Activated naive CD8-positive, alpha-beta T cell treated with anti-CD3 and anti-CD28 coated beads, Interleukin-2, amount 10 ng/mL, durations not matched to agents 7 days and 5 days (primary cell): ENCODE measurements at regions not wholly inside any gene's neighbourhood (a gene's known extent, or its start where the extent isn't known, plus 50 kb on each side); places are given as distances from the start of the nearest gene placed in this dataset.

Experiments used
- ATAC-seq: fragments of 150-1000 bp; cut with Tn5 transposase; one replicate; pipeline ENCODE4 v1.10.0; 2021; ENCODE audit warnings: low read depth, moderate library complexity
- POLR2A ChIA-PET: fragments of 350-600 bp; sonication (Branson Sonifier 250); formaldehyde crosslinking; loops from one replicate; lab custom pipeline; 2021; ENCODE audit warnings: antibody characterized with exemption; lab: Charles Lee
- DNase-seq: peaks from one replicate; pipeline ENCODE4 v3.0.0; 2021
- H3K27ac Mint-ChIP-seq: one replicate; pipeline ENCODE4 v1.8.0; 2022; ENCODE audit warnings: mild to moderate bottlenecking, mixed read lengths
- H3K27me3 Mint-ChIP-seq: one replicate; pipeline ENCODE4 v1.8.0; 2022; ENCODE audit warnings: mild to moderate bottlenecking, moderate library complexity, mixed read lengths
- H3K36me3 Mint-ChIP-seq: one replicate; pipeline ENCODE4 v1.8.0; 2021; ENCODE audit warnings: mild to moderate bottlenecking, mixed read lengths
- H3K4me1 Mint-ChIP-seq: one replicate; pipeline ENCODE4 v1.8.0; 2021; ENCODE audit warnings: mixed read lengths
- H3K4me3 Mint-ChIP-seq: one replicate; pipeline ENCODE4 v1.8.0; 2022; ENCODE audit warnings: mild to moderate bottlenecking, moderate library complexity, mixed read lengths
- H3K9me3 Mint-ChIP-seq: one replicate; pipeline ENCODE4 v1.8.0; 2021; ENCODE audit warnings: mixed read lengths

DNA sequence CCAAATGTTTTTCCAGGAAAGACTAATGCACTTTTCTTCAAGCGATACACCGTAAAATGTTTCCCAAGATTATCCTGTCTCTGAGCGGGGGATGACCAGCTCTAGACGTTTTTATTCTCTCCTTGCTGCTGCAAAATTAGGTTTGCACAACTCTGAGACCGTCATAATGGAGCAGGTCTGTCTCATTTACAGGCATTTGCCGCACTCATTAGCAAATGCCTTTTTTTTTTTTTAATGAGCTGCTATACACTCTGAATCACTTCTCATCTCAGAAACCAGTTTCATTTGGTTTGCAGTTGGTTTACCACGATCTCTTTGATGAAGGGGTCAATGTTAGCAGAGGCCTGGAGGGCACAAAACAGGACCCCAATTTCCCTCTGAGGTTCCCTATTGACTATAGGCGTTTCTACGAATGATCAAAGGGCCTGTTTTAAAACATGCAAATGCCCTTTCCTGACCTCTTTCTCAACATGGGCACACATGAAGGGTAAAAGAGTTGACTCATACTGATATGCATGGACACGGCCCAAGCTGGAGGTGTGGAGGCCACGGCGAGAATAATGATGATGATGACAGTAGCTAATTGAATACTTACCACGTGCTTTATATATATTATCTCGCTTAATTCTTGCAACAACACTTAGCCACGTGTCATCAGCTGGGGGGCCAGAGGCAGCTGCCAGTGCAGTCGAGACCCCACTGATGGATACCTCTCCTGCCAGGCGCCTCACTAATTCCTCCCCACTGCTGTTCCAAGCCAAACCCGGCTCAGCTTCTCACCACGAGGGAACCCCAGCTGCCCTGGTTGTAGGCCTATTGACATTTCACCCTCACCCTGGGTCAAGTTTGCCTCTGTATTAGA lies 89.9 kb upstream of the PTCH1 start:
- Mint-ChIP-seq H3K9me3 (no peaks in the 10 kb centered on the region), H3K36me3 (no peaks in the 10 kb centered on the region), H3K27ac (no peak overlapping the region), H3K4me3 (no peak overlapping the region), H3K4me1 (no peaks in the 10 kb centered on the region), H3K27me3 (peaks cover 3% of the 10 kb centered on the region)
- no peak for DNase-seq
- no peak for ATAC-seq
- POLR2A ChIA-PET = no interaction called here

DNA sequence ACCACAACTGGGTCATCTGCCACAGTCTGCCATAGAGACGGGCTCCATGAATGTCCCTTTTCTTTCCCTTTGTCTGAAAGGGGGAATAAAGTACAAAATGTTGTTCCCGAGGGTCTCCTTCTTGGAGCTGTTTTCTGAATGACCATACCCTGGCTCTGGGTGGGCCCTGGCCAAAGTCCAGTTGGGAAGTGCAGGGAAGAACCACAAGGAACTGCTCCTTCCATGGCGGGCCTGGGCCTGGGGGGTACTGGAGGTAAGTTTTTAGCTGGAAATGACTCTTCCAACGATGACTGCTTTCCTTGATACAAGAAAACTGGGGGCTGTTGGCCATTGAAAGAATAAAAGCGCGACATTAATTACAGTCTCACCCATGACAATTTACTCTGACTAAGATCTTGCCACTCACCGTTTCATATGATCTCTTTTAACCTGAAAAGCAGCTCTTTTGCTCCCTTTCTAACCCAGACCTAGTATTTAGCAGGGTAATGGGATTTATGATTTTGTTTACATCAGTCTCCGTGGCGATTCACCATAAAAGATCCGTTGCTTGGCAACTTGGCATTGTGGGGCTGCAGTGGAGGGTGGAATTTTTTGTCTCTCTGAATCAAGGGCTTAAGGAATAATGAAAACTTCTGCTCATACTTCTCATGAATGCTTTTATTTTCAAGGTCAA lies 89.2 kb upstream of the PTCH1 start:
- H3K9me3 Mint-ChIP-seq = no peaks in the 10 kb centered on the region
- no peaks in the 10 kb centered on the region for H3K36me3 Mint-ChIP-seq
- no peak overlapping the region for H3K27ac Mint-ChIP-seq
- DNase-seq = no peak
- no peak overlapping the region for H3K4me3 Mint-ChIP-seq
- no peak for ATAC-seq
- POLR2A ChIA-PET = no interaction called here
- H3K27me3 Mint-ChIP-seq = peaks cover 3% of the 10 kb centered on the region
- H3K4me1 Mint-ChIP-seq = no peaks in the 10 kb centered on the region

DNA sequence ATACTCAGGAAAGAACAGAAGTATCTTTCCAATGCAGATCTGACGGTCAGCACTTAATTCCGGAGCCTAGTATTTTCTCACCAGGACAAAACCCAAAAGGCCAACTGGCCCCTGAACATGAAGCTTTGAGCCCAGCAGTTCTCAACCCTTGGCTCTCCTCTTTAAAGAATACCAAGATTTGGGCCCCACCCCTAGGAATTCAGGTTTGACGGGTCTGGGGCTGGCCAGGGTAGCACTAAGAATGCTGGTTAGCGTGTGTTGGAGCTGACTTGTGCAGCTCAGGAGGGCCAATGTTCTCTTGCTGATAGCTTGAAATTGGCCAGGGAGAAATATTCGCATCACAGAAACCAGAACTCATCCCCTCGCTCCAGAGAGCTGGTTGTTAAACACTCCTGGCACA lies 88.3 kb upstream of the PTCH1 start:
- H3K9me3 Mint-ChIP-seq = no peaks in the 10 kb centered on the region
- no peak overlapping the region for H3K27ac Mint-ChIP-seq
- H3K4me1 Mint-ChIP-seq = no peaks in the 10 kb centered on the region
- H3K36me3 Mint-ChIP-seq = peaks cover 2% of the 10 kb centered on the region
- POLR2A ChIA-PET = no interaction called here
- H3K4me3 Mint-ChIP-seq = no peak overlapping the region
- ATAC-seq (no peak), DNase-seq (no peak)
- peaks cover 6% of the 10 kb centered on the region for H3K27me3 Mint-ChIP-seq

GRCh38 chr9:95598236-95598635 lies 81.5 kb upstream of the PTCH1 start:
- POLR2A ChIA-PET = no interaction called here
- ATAC-seq (no peak), DNase-seq (no peak)
- H3K4me1 Mint-ChIP-seq = no peaks in the 10 kb centered on the region
- no peak overlapping the region for H3K27ac Mint-ChIP-seq
- H3K27me3 Mint-ChIP-seq = peaks cover 4% of the 10 kb centered on the region
- H3K36me3 Mint-ChIP-seq = peaks cover 2% of the 10 kb centered on the region
- H3K9me3 Mint-ChIP-seq = no peaks in the 10 kb centered on the region
- no peak overlapping the region for H3K4me3 Mint-ChIP-seq

DNA sequence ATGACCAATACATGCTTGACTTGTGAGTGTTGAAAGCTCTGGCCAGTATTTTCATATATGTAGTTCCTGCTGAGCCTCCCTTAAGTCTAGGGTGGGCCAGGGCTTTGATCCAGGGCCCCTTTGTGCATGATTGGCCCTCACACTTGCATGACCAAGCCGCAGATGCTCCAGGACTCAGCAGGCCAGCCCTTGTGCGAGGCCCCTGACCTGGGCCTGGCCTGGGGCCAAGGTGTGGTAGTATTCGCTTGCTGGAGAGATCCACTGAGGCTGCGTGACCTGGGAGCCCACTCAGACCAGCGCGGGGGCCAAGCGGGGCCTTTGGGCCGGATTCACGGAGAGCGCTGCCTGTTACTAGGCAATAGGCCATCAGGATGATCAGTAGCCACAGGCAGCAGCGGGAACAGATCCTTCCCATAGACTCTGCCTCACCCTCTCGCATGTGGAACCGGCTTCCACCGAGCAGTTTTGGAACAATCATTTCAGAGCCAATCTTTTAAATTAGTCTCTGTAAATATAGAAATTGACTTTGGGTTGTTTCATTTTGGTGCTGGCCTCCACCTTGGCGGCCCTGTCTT lies 79.0 kb upstream of the PTCH1 start:
- POLR2A ChIA-PET = no interaction called here

GRCh38 chr9:95592931-95593330 lies 76.2 kb upstream of the PTCH1 start:
- Mint-ChIP-seq H3K9me3 (no peaks in the 10 kb centered on the region), H3K27me3 (peaks cover 23% of the 10 kb centered on the region), H3K4me3 (no peak overlapping the region), H3K36me3 (no peaks in the 10 kb centered on the region), H3K27ac (no peak overlapping the region), H3K4me1 (no peaks in the 10 kb centered on the region)
- ATAC-seq = no peak
- DNase-seq = no peak
- POLR2A ChIA-PET = no interaction called here

More for the DNA sequence above, 79.0 kb upstream of the PTCH1 start:
- ATAC-seq (no peak), DNase-seq (no peak)
- H3K36me3 Mint-ChIP-seq = peaks cover 2% of the 10 kb centered on the region
- no peaks in the 10 kb centered on the region for H3K9me3 Mint-ChIP-seq
- H3K27ac Mint-ChIP-seq = no peak overlapping the region
- no peak overlapping the region for H3K4me3 Mint-ChIP-seq
- peaks cover 18% of the 10 kb centered on the region for H3K27me3 Mint-ChIP-seq
- no peaks in the 10 kb centered on the region for H3K4me1 Mint-ChIP-seq

- POLR2A ChIA-PET = no interaction called here
- Mint-ChIP-seq H3K4me3 (no peak overlapping the region), H3K36me3 (no peaks in the 10 kb centered on the region), H3K27ac (no peak overlapping the region), H3K9me3 (no peaks in the 10 kb centered on the region), H3K27me3 (peaks cover 23% of the 10 kb centered on the region), H3K4me1 (no peaks in the 10 kb centered on the region)
- DNase-seq (no peak), ATAC-seq (no peak)
Measured at GRCh38 chr9:95588724-95589588, 72.2 kb upstream of the PTCH1 start.

GRCh38 chr9:95587021-95587964 lies 70.5 kb upstream of the PTCH1 start:
- Mint-ChIP-seq H3K27ac (no peak overlapping the region), H3K36me3 (no peaks in the 10 kb centered on the region), H3K4me1 (no peaks in the 10 kb centered on the region), H3K4me3 (no peak overlapping the region), H3K9me3 (no peaks in the 10 kb centered on the region), H3K27me3 (peaks cover 19% of the 10 kb centered on the region)
- DNase-seq (no peak), ATAC-seq (no peak)
- POLR2A ChIA-PET = no interaction called here

- no peaks in the 10 kb centered on the region for H3K4me1 Mint-ChIP-seq
- H3K27ac Mint-ChIP-seq = no peak overlapping the region
- POLR2A ChIA-PET = interaction anchor here (0.7 kb wide), 1 partner anchor 162 kb away, joined by 3 read pairs; no protein-coding TSS in a partner anchor
- no peak for ATAC-seq
- H3K27me3 Mint-ChIP-seq = peaks cover 11% of the 10 kb centered on the region
- no peak overlapping the region for H3K4me3 Mint-ChIP-seq
- no peaks in the 10 kb centered on the region for H3K9me3 Mint-ChIP-seq
- no peak for DNase-seq
- H3K36me3 Mint-ChIP-seq = no peaks in the 10 kb centered on the region
Measured at GRCh38 chr9:95586326-95586725, 69.6 kb upstream of the PTCH1 start.

GRCh38 chr9:95585824-95586223 lies 69.1 kb upstream of the PTCH1 start:
- H3K36me3 Mint-ChIP-seq = no peaks in the 10 kb centered on the region
- POLR2A ChIA-PET = interaction anchor here (0.7 kb wide), 1 partner anchor 162 kb away, joined by 3 read pairs; no protein-coding TSS in a partner anchor
- no peak for ATAC-seq
- H3K9me3 Mint-ChIP-seq = no peaks in the 10 kb centered on the region
- no peaks in the 10 kb centered on the region for H3K4me1 Mint-ChIP-seq
- no peak overlapping the region for H3K4me3 Mint-ChIP-seq
- H3K27ac Mint-ChIP-seq = no peak overlapping the region
- DNase-seq = no peak
- peaks cover 8% of the 10 kb centered on the region for H3K27me3 Mint-ChIP-seq

DNA sequence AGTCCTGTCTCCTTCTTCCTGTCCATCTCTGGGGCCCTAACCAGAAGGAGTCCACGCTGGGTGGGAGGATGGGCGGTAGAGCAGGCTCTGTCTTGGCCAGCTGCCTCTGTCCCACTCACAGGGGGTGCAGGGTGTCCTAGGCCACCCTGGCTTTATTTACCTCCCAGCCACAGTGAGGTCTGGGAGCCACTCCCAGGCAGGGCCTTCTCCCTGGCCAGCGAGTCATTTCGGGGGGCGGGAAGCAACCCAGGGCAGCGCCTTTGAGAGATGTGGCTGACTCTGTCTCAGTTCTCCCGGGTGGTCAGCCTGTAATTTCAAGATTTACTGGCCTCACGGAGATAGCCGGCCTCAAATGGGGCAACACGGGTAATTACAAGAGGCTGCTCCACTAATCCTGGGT lies 67.4 kb upstream of the PTCH1 start:
- no peaks in the 10 kb centered on the region for H3K9me3 Mint-ChIP-seq
- H3K27me3 Mint-ChIP-seq = no peaks in the 10 kb centered on the region
- H3K36me3 Mint-ChIP-seq = no peaks in the 10 kb centered on the region
- ATAC-seq (no peak), DNase-seq (no peak)
- POLR2A ChIA-PET = no interaction called here
- H3K27ac Mint-ChIP-seq = no peak overlapping the region
- no peak overlapping the region for H3K4me3 Mint-ChIP-seq
- H3K4me1 Mint-ChIP-seq = no peaks in the 10 kb centered on the region

DNA sequence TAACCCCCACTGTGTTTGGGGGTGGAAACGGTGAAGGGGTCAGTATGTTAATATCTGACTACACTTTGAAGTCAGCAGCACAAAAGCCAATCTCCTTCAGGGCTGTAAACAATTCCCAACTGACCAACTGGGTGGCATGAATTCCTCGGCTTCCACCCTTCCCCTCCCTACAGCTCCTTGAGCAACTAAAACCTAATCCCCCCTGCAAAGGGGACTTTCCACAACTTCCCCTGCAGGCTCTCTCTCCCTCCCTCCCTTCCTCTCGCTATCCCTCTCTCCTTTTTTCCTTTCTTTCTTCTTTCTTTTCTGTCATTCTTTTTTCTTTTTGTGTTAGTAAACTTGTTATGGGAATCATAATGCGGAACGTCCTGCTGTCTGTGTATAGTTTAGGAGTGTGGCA lies 65.1 kb upstream of the PTCH1 start:
- H3K36me3 Mint-ChIP-seq = no peaks in the 10 kb centered on the region
- ATAC-seq (no peak), DNase-seq (no peak)
- POLR2A ChIA-PET = no interaction called here
- H3K4me1 Mint-ChIP-seq = no peaks in the 10 kb centered on the region
- peaks cover 4% of the 10 kb centered on the region for H3K27me3 Mint-ChIP-seq
- no peak overlapping the region for H3K4me3 Mint-ChIP-seq
- H3K27ac Mint-ChIP-seq = no peak overlapping the region
- no peaks in the 10 kb centered on the region for H3K9me3 Mint-ChIP-seq
